GM12875 (cell line): ENCODE measurements at regions not wholly inside any gene's neighbourhood (a gene's known extent, or its start where the extent isn't known, plus 50 kb on each side); places are given as distances from the start of the nearest gene placed in this dataset.

ENCODE experiments used
- H3K4me3 ChIP-seq: one replicate; pipeline ENCODE4 v1.5.1; 2011; ENCODE audit warnings: low read depth, low read length, control low read depth
- TF ChIP-seq, protein P1 (sequence below): IDR thresholded peaks from 2 replicates; pipeline ENCODE4 v1.5.1; 2011; ENCODE audit warnings: low read depth, mild to moderate bottlenecking, control low read depth, inconsistent platforms, low read length, moderate library complexity, borderline replicate concordance; ENCODE audit not compliant: insufficient read depth

DNA sequence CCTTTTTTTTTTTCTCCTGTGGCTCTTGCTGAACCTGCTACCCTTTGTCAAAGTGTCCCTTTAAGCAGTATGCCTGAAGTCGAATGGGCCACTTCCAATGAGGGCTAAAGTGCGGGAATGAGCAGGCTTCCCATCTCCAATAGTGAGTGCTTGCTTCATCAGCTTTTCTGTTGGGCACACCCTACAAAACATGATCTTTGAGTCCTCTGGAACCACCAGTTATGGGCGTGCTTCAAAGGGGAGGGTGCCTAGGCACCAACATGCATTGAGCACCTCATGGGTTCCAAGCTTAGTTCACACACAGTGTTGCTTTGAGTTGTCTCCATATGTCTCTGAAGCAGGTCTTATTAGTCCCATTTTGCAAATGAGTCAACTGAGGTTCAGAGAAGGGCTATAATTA lies 132.8 kb upstream of the CPEB4 start:
- TF ChIP-seq, protein P1, sequence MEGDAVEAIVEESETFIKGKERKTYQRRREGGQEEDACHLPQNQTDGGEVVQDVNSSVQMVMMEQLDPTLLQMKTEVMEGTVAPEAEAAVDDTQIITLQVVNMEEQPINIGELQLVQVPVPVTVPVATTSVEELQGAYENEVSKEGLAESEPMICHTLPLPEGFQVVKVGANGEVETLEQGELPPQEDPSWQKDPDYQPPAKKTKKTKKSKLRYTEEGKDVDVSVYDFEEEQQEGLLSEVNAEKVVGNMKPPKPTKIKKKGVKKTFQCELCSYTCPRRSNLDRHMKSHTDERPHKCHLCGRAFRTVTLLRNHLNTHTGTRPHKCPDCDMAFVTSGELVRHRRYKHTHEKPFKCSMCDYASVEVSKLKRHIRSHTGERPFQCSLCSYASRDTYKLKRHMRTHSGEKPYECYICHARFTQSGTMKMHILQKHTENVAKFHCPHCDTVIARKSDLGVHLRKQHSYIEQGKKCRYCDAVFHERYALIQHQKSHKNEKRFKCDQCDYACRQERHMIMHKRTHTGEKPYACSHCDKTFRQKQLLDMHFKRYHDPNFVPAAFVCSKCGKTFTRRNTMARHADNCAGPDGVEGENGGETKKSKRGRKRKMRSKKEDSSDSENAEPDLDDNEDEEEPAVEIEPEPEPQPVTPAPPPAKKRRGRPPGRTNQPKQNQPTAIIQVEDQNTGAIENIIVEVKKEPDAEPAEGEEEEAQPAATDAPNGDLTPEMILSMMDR: no peak
- H3K4me3 ChIP-seq: no peak overlapping the region

DNA sequence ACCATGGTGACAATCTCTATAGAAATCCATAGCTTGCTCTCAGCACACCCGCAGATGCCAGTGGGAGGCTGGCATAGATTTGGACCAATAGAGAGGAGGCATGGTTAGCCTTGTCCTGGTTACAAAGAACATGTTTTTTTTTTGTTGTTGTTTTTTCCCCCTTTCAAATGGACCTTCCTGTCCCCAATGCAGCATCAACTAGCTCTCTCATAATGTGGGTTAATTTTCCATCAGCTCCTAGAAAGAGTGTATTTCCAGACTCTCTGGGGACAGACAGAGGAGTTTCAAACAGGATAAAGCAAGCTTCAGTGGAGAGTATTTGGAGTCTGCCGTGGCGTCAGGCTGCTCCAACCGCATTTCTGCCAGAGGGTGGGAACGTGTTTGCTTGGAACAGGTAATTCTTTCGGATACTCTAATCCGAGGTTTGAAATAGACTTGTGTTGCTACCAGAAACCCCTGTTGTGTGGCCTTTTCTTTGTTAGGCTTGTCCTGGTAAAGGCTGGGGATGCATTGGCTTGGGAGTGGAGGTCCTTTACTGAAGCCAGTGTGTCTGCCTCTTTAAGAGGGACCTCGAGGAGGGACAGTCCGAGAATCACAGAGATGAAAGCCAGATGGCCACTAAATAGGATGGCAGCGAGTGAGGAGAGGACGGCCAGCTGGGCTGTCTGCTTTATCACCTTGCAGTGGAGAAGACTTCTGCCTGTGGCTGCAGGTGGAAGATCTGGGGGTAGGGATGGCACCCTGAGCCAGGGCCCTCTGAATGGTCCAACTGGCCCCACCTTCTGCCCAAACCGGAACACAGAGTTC lies 130.5 kb upstream of the CPEB4 start:
- TF ChIP-seq, protein P1: no peak
- H3K4me3 ChIP-seq: no peak overlapping the region

GRCh38 chr5:173758676-173759075 lies 129.5 kb upstream of the CPEB4 start:
- H3K4me3 ChIP-seq: no peak overlapping the region
- TF ChIP-seq, protein P1: no peak

GRCh38 chr5:173759691-173760090 lies 128.5 kb upstream of the CPEB4 start:
- TF ChIP-seq, protein P1: no peak
- no peak overlapping the region for H3K4me3 ChIP-seq

DNA sequence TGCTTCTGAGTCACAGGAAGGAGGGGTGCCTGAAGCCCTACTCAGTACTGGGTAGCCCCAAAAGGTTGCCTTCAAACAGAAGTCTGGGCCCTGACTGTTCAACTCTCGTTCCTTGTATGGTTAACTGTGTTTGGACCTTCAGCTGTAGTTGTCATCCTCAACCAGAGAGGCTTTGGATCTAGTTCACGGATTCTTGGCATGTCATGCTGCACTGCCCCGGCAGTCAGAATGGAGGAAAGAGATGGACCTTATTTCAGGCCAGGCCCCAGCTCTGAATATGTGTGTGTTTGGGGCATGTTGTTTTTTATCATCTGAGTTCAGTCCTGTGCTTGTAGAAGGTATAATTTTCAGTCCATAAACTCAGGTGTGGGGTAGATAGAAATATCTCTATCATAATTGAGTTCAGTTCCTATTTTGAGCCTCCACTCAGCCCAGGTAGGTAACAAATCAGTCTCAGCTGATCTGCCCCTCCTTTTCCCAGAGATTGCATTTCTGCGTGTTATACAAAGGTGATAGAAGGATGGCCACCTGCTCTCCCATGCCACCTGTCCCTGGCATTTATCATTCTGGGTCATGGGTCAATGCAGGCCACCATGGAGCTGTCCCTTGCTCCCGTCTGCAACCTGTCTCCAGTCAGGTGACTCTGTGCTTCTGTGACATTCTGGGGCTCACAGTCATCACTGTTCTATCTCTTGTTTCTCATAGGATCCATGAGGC lies 127.5 kb upstream of the CPEB4 start:
- H3K4me3 ChIP-seq: no peak overlapping the region
- TF ChIP-seq, protein P1: no peak

DNA sequence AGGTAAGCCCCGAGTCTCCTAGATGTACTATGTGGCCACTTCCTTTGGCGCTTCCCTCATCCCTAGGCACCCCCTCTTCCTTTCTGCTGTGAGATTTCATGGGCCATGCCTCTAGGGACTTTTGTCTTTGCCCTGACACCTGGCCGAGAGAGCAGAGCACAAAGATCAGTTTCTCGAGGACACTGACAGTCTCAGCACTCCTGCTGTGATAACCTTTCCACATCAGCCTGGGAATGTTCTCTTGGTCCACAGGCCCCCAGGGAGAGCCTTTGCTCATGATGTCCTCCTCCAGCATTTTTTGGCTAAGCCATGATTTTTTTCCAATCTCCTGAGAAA lies 127.0 kb upstream of the CPEB4 start:
- TF ChIP-seq, protein P1: no peak
- H3K4me3 ChIP-seq: no peak overlapping the region

- no peak overlapping the region for H3K4me3 ChIP-seq
- TF ChIP-seq, protein P1: no peak
These were observed 126.1 kb upstream of the CPEB4 start for GRCh38 chr5:173762045-173762444.
